Spleen (tissue), 7 donors: ENCODE measurements at regions not wholly inside any gene's neighbourhood (a gene's known extent, or its start where the extent isn't known, plus 50 kb on each side); places are given as distances from the start of the nearest gene placed in this dataset.

Experiments used
- CTCF ChIP-seq, 11 experiments: fragments of 200-600 bp in 7 of 11; fragments of 450-650 bp in 4 of 11; sonication (generic) in 4 of 11; IDR thresholded peaks in 8 of 11; conservative IDR thresholded peaks in 3 of 11; 1 replicate in 7 of 11; 2 replicates in 4 of 11; pipeline versions ENCODE4 v1.4.0 to v1.8.0; 2016 to 2021; ENCODE audit warnings: antibody characterized with exemption in 11 of 11, inconsistent platforms in 4 of 11, mild to moderate bottlenecking in 1 of 11
- POLR2AphosphoS5 ChIP-seq, 3 donors: sonication (generic); formaldehyde crosslinking; IDR thresholded peaks; one replicate each; pipeline ENCODE4 v1.5.1; 2017; ENCODE audit warnings: antibody characterized with exemption in 3 of 3
- donor health status: DM: no; HTN: no; CAD: no; lungs with moderate emphysema.
- donor health status: DM: no; HTN: no; CAD: no.
- donor health status: DM: no; HTN: no; CAD: no.

DNA sequence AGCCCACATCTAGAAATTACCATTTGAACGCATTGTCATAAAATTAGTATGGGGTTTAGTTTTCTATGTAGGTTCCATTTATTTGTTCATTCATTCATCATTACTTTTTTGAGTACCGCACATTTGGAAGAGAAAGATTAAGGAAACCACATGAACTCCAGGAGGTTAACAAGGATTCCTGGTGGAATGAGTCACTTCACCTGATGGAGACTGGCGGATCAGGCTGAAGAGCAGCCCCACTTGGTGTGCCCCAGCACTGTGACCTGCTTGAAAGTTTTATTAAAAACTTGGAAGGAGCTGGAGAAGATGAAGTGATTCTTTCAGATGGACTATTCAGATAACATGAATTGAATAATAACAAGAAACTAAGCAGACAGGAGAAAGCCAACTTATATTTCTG lies 293.6 kb upstream of the CDH11 start:
- TF ChIP-seq CTCF (IDR thresholded peaks at IDR 0.05 in 8 of 11, conservative IDR thresholded peaks at IDR 0.05 in 3 of 11) (no peak), POLR2AphosphoS5 (IDR thresholded peaks at IDR 0.05) (no peak)
